ENCODE measurements at regions not wholly inside any gene's neighbourhood (a gene's known extent, or its start where the extent isn't known, plus 50 kb on each side); places are given as distances from the start of the nearest gene placed in this dataset.

GRCh38 chr3:19022546-19022945, 125.8 kb upstream of the KCNH8 start:
- TF ChIP-seq, protein P1, sequence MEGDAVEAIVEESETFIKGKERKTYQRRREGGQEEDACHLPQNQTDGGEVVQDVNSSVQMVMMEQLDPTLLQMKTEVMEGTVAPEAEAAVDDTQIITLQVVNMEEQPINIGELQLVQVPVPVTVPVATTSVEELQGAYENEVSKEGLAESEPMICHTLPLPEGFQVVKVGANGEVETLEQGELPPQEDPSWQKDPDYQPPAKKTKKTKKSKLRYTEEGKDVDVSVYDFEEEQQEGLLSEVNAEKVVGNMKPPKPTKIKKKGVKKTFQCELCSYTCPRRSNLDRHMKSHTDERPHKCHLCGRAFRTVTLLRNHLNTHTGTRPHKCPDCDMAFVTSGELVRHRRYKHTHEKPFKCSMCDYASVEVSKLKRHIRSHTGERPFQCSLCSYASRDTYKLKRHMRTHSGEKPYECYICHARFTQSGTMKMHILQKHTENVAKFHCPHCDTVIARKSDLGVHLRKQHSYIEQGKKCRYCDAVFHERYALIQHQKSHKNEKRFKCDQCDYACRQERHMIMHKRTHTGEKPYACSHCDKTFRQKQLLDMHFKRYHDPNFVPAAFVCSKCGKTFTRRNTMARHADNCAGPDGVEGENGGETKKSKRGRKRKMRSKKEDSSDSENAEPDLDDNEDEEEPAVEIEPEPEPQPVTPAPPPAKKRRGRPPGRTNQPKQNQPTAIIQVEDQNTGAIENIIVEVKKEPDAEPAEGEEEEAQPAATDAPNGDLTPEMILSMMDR (IDR thresholded peaks at IDR 0.05; ENCODE audit: low read length): no peak
- TF ChIP-seq EZH2 (IDR thresholded peaks at IDR 0.05; ENCODE audit: borderline replicate concordance, low read length): no peak
